HUES48 (cell line): ENCODE measurements at regions not wholly inside any gene's neighbourhood (a gene's known extent, or its start where the extent isn't known, plus 50 kb on each side); places are given as distances from the start of the nearest gene placed in this dataset.

ENCODE experiments used
- H3K27ac ChIP-seq: one replicate; pipeline ENCODE4 v1.7.0; 2013; ENCODE audit warnings: low read depth, low read length, inconsistent platforms
- H3K27me3 ChIP-seq: 2 replicates; pipeline ENCODE4 v1.6.1; 2013; ENCODE audit warnings: mild to moderate bottlenecking, low read length; ENCODE audit not compliant: control insufficient read depth, insufficient read depth
- H3K36me3 ChIP-seq: 2 replicates; pipeline ENCODE4 v1.6.1; 2013; ENCODE audit warnings: low read length; ENCODE audit not compliant: control insufficient read depth, insufficient read depth
- H3K4me1 ChIP-seq: 2 replicates; pipeline ENCODE4 v1.6.1; 2013; ENCODE audit warnings: mild to moderate bottlenecking, low read length; ENCODE audit not compliant: control insufficient read depth, insufficient read depth
- H3K4me3 ChIP-seq: 2 replicates; pipeline ENCODE4 v1.5.1; 2013; ENCODE audit warnings: mild to moderate bottlenecking, low read depth, low read length
- H3K9ac ChIP-seq: 2 replicates; pipeline ENCODE4 v1.6.1; 2013; ENCODE audit warnings: mild to moderate bottlenecking, low read depth, low read length, moderate library complexity
- H3K9me3 ChIP-seq: 2 replicates; pipeline ENCODE4 v1.6.1; 2013; ENCODE audit warnings: low read length; ENCODE audit not compliant: control insufficient read depth, insufficient read depth

DNA sequence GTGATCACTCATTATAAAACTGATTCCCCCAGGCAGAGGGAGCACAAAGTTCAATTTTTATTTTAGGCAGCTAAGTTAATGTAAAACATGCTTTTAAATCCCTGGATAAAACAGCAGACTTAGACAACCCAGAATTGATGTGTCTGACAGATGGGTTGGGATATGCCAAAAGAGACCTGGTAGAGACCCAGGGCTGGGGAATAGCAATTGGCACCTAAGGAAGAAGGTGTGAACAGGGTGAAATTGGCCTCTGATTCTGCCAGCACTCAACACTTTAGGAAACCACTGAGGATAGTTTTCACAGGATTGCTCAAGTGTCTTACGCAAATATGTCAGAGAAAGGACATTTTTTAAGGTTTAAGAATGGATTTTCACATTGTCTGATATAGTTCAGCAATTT lies 938.2 kb upstream of the CDH8 start:
- Histone ChIP-seq H3K9ac (no peak overlapping the region), H3K4me3 (no peak overlapping the region), H3K9me3 (no peaks in the 10 kb centered on the region), H3K27me3 (no peaks in the 10 kb centered on the region), H3K4me1 (no peaks in the 10 kb centered on the region), H3K36me3 (no peaks in the 10 kb centered on the region), H3K27ac (no peak overlapping the region)

- Histone ChIP-seq H3K36me3 (no peaks in the 10 kb centered on the region), H3K9ac (no peak overlapping the region), H3K27me3 (no peaks in the 10 kb centered on the region), H3K4me3 (no peak overlapping the region), H3K9me3 (no peaks in the 10 kb centered on the region), H3K27ac (no peak overlapping the region), H3K4me1 (no peaks in the 10 kb centered on the region)
These were observed 934.6 kb upstream of the CDH8 start for GRCh38 chr16:62970851-62971250.

GRCh38 chr16:62969711-62970318 lies 933.6 kb upstream of the CDH8 start:
- no peak overlapping the region for H3K27ac ChIP-seq
- H3K4me3 ChIP-seq: no peak overlapping the region
- no peaks in the 10 kb centered on the region for H3K36me3 ChIP-seq
- H3K9ac ChIP-seq: no peak overlapping the region
- H3K27me3 ChIP-seq: no peaks in the 10 kb centered on the region
- no peaks in the 10 kb centered on the region for H3K9me3 ChIP-seq
- no peaks in the 10 kb centered on the region for H3K4me1 ChIP-seq

DNA sequence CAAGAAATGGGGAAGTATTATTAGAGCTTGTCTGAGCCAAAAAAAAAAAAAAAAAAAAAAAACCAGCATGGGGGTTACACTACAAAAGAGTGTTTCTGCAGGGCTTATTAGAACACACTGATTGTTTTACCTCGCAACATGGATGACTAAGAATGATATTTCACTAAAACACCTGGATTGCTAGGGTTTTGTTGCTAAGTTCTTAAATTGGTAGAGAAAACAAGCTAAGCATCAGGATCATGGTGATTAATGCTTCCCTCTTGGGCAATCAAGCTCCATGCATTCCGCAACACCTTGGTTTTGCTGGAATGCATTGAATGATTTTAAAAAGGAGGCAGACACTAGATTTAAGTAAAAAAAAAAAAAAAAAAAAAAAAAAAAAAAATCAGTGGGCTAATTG lies 931.4 kb upstream of the CDH8 start:
- no peak overlapping the region for H3K4me3 ChIP-seq
- H3K27me3 ChIP-seq: no peaks in the 10 kb centered on the region
- no peak overlapping the region for H3K27ac ChIP-seq
- no peaks in the 10 kb centered on the region for H3K36me3 ChIP-seq
- H3K4me1 ChIP-seq: no peaks in the 10 kb centered on the region
- H3K9ac ChIP-seq: no peak overlapping the region
- H3K9me3 ChIP-seq: no peaks in the 10 kb centered on the region

GRCh38 chr16:62967163-62967562 lies 930.9 kb upstream of the CDH8 start:
- H3K4me1 ChIP-seq: no peaks in the 10 kb centered on the region
- H3K27me3 ChIP-seq: no peaks in the 10 kb centered on the region
- H3K4me3 ChIP-seq: no peak overlapping the region
- no peak overlapping the region for H3K27ac ChIP-seq
- no peak overlapping the region for H3K9ac ChIP-seq
- no peaks in the 10 kb centered on the region for H3K36me3 ChIP-seq
- H3K9me3 ChIP-seq: no peaks in the 10 kb centered on the region

GRCh38 chr16:62966626-62967025 lies 930.4 kb upstream of the CDH8 start:
- no peaks in the 10 kb centered on the region for H3K9me3 ChIP-seq
- no peaks in the 10 kb centered on the region for H3K27me3 ChIP-seq
- H3K4me3 ChIP-seq: no peak overlapping the region
- no peaks in the 10 kb centered on the region for H3K4me1 ChIP-seq
- H3K9ac ChIP-seq: no peak overlapping the region
- H3K36me3 ChIP-seq: no peaks in the 10 kb centered on the region
- no peak overlapping the region for H3K27ac ChIP-seq

- Histone ChIP-seq H3K36me3 (no peaks in the 10 kb centered on the region), H3K9me3 (no peaks in the 10 kb centered on the region), H3K27me3 (no peaks in the 10 kb centered on the region), H3K9ac (no peak overlapping the region), H3K27ac (no peak overlapping the region), H3K4me1 (no peaks in the 10 kb centered on the region), H3K4me3 (no peak overlapping the region)
These were observed 929.6 kb upstream of the CDH8 start for GRCh38 chr16:62965831-62966230.

DNA sequence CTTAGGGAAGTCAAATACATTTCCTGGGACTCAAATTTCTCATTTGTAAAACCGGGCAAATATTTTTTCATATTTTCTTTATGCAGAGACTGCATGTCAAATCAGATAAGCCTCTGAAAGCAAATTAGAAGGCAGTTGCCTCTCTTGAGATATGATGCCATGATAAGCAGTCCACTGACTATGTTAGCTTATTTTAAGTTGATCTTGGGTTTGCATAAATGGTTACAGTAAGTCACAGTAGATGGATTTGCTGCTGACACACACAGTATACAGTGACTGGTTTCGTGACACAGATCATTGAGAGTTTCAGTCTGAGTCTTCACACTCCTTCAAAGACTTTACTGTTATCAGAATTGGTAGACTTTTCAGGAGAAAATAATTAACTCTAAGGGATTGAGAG lies 927.6 kb upstream of the CDH8 start:
- H3K27me3 ChIP-seq: no peaks in the 10 kb centered on the region
- H3K9ac ChIP-seq: no peak overlapping the region
- H3K36me3 ChIP-seq: no peaks in the 10 kb centered on the region
- no peak overlapping the region for H3K4me3 ChIP-seq
- no peak overlapping the region for H3K27ac ChIP-seq
- no peaks in the 10 kb centered on the region for H3K9me3 ChIP-seq
- H3K4me1 ChIP-seq: no peaks in the 10 kb centered on the region

GRCh38 chr16:62955033-62955349 lies 918.8 kb upstream of the CDH8 start:
- Histone ChIP-seq H3K27ac (peak overlapping the region; percentile 81), H3K4me1 (peaks cover 35% of the 10 kb centered on the region), H3K36me3 (no peaks in the 10 kb centered on the region), H3K9ac (no peak overlapping the region), H3K9me3 (no peaks in the 10 kb centered on the region), H3K4me3 (no peak overlapping the region), H3K27me3 (no peaks in the 10 kb centered on the region)

DNA sequence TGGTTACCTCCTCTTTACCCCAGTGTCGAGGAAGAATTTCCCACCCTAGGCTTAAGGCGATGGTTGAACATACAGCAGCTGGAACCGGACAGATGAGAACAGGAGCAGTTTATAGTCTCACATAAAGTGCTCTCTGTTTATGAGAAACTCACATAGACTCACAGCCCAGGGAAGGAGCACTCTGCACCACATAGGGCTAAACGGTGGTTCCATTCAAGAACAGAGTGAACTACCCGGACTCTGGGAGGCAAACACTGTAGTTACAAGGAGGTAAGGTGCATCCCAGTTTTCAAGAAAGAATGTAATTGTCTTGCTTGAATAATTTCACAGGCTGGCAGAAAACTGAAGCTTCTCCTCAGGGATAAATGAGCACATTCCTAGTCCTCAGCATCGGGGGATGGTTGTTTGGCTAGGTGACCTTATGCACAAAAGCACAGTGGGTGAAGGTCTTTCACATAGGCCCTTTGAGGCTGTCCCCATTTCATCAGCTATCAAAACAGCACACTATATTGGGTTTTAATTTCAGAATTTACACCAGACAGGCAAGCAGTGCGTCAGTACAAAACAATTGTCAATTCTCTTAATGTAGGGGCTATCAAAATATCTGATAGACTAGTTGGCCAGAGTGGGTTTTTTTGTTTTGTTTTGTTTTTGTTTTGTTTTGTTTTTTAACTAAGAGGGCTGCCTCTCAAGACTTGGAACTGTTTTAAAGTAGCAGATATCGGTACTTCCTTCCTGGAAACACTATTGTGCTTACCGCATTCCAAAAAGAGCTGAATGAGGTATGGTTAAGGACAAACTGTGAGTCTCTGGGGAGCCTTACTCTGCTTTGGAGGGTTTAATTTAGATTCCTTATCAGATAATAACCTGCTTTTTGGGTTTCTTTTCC lies 918.1 kb upstream of the CDH8 start:
- Histone ChIP-seq H3K27ac (peak overlapping the region; percentile 81), H3K4me1 (peaks cover 41% of the 10 kb centered on the region), H3K27me3 (no peaks in the 10 kb centered on the region), H3K9me3 (no peaks in the 10 kb centered on the region), H3K4me3 (peak overlapping the region; percentile 6; the same call in 1 of the 2 replicates), H3K9ac (no peak overlapping the region), H3K36me3 (no peaks in the 10 kb centered on the region)

DNA sequence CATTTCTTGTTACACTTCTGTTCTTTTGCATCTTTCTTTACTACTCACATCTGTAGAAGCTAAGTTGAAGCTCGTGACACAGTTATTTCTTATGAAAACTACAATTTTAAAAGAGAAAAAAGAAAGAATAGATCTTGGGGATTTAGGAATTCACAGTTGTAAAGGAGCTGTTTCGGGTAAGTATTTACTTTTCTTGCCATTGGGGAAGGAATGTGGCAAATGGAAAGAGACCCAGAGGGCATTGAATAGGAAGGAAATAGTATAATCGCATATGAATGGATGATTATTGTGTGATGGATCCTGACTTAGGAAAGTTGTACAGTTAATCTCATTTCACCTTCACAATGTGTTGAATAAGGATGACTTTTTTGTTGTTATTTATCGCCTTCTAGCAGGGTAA lies 914.1 kb upstream of the CDH8 start:
- H3K27ac ChIP-seq: peak overlapping the region; percentile 2
- H3K27me3 ChIP-seq: no peaks in the 10 kb centered on the region
- H3K4me1 ChIP-seq: peaks cover 41% of the 10 kb centered on the region
- H3K4me3 ChIP-seq: no peak overlapping the region; the same call in 1 of the 2 replicates
- H3K9ac ChIP-seq: no peak overlapping the region
- H3K9me3 ChIP-seq: no peaks in the 10 kb centered on the region
- H3K36me3 ChIP-seq: no peaks in the 10 kb centered on the region
